Testis (tissue), 2 donors: ENCODE measurements at regions not wholly inside any gene's neighbourhood (a gene's known extent, or its start where the extent isn't known, plus 50 kb on each side); places are given as distances from the start of the nearest gene placed in this dataset.

Source experiments
- DNase-seq: peaks from one replicate; pipeline ENCODE4 v3.0.0-alpha.2; 2019
- H3K27ac ChIP-seq, 2 donors: fragments of 200-600 bp; sonication (generic); one replicate each; pipeline ENCODE4 v1.5.1; 2019
- H3K27me3 ChIP-seq: fragments of 200-600 bp; sonication (generic); one replicate; pipeline ENCODE4 v1.5.1; 2019
- H3K36me3 ChIP-seq: fragments of 200-600 bp; sonication (generic); one replicate; pipeline ENCODE4 v1.5.1; 2017; ENCODE audit warnings: low read depth; ENCODE audit errors: missing control alignments
- H3K4me1 ChIP-seq: fragments of 200-600 bp; sonication (generic); one replicate; pipeline ENCODE4 v1.5.1; 2019
- H3K4me3 ChIP-seq, 2 donors: fragments of 200-600 bp; sonication (generic); one replicate each; pipeline ENCODE4 v1.5.1; 2017 to 2019
- H3K9me3 ChIP-seq: fragments of 200-600 bp; sonication (generic); one replicate; pipeline ENCODE4 v1.5.1; 2017
- CTCF ChIP-seq, 3 experiments: fragments of 450-650 bp in 2 of 3; fragments of 200-600 bp in 1 of 3; sonication (generic) in 1 of 3; IDR thresholded peaks; one replicate each; pipeline ENCODE4 v1.5.1; 2016 to 2019; ENCODE audit warnings: antibody characterized with exemption in 3 of 3, mild to moderate bottlenecking in 2 of 3, moderate library complexity in 1 of 3
- POLR2A ChIP-seq: fragments of 450-650 bp; IDR thresholded peaks from one replicate; pipeline ENCODE4 v1.6.1; 2017; ENCODE audit warnings: antibody characterized with exemption, mild to moderate bottlenecking, moderate library complexity
- WGBS, 2 donors: methylation state at CpG; one replicate each; pipeline ENCODE4 v1.1.5; 2018; 5-methylcytosine and 5-hydroxymethylcytosine counted together
- intact Hi-C: fragments of 100-400 bp; cut with DNase I; formaldehyde crosslinking; loops from one replicate; pipeline ENCODE4 v1.15.1; 2023; ENCODE audit warnings: low total_unique reads

GRCh38 chr5:60448600-60448999 is 251.4 kb downstream of the DEPDC1B start:
- Histone ChIP-seq H3K27me3 (no peaks in the 10 kb centered on the region), H3K4me3 (no peak overlapping the region), H3K9me3 (no peaks in the 10 kb centered on the region), H3K36me3 (no peaks in the 10 kb centered on the region), H3K4me1 (no peaks in the 10 kb centered on the region), H3K27ac (no peak overlapping the region)
- no peak for DNase-seq
- TF ChIP-seq POLR2A (no peak), CTCF (IDR thresholded peaks at IDR 0.05) (no peak)
- intact Hi-C loops = no loop called here
- 83 to 86% methylated on average over 2 of the region's 2 CpGs for WGBS, 2 donors

GRCh38 chr5:60447488-60447920 is 252.5 kb downstream of the DEPDC1B start:
- H3K4me1 ChIP-seq = no peaks in the 10 kb centered on the region
- H3K4me3 ChIP-seq = no peak overlapping the region
- H3K9me3 ChIP-seq = no peaks in the 10 kb centered on the region
- no peaks in the 10 kb centered on the region for H3K36me3 ChIP-seq
- DNase-seq = no peak
- 75 to 78% methylated on average over 5 of the region's 5 CpGs for WGBS, 2 donors
- H3K27ac ChIP-seq = no peak overlapping the region
- no peaks in the 10 kb centered on the region for H3K27me3 ChIP-seq
- intact Hi-C loops = no loop called here
- no peak for TF ChIP-seq POLR2A
- TF ChIP-seq CTCF (IDR thresholded peaks at IDR 0.05) = no peak

DNA sequence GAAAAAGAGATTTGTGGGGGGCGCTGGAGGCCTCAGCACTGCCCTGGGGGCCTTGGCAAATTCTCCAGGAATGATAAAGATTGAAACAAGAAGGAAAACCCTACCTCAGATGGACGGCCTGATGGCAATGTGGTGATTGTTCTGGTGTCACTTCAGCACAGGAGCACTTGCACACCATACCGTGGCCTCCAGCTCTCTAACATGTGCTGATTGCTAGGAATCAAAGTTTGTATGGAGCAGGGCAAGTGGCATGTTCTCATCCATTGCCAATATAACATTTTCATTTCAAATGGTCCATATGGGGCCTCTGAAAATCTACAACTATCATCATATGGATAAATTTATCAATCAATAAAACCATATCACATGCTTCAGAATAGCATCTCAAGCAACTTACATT is 253.0 kb downstream of the DEPDC1B start:
- H3K27ac ChIP-seq = no peak overlapping the region
- TF ChIP-seq CTCF (IDR thresholded peaks at IDR 0.05) = no peak
- no peak for TF ChIP-seq POLR2A
- 78 to 91% methylated on average over 3 of the region's 3 CpGs for WGBS, 2 donors
- no peaks in the 10 kb centered on the region for H3K4me1 ChIP-seq
- H3K9me3 ChIP-seq = no peaks in the 10 kb centered on the region
- no peak overlapping the region for H3K4me3 ChIP-seq
- DNase-seq = no peak
- intact Hi-C loops = no loop called here
- no peaks in the 10 kb centered on the region for H3K36me3 ChIP-seq
- H3K27me3 ChIP-seq = no peaks in the 10 kb centered on the region

DNA sequence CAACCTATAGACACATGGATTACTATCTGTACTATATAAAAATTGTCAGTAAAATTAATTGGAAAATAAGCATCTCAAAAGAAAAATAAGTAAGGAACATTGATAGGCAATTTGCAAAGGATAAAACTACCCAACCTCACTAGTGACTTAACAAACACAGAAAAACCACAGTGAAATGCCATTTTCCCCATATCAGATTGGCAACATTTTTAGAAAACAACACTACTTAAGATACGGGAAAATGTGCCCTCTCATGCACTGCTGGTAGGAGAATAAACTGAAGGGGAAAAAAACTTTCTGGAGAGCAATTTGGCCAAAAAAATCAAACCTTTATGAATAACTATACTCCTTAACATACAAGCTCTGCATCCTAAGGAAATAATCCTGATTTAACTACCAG is 254.0 kb downstream of the DEPDC1B start:
- no peak for TF ChIP-seq CTCF (IDR thresholded peaks at IDR 0.05)
- TF ChIP-seq POLR2A = no peak
- no peaks in the 10 kb centered on the region for H3K36me3 ChIP-seq
- WGBS, 2 donors = 52 to 55% methylated on average over 1 of the region's 1 CpG
- no peak for DNase-seq
- H3K9me3 ChIP-seq = no peaks in the 10 kb centered on the region
- H3K4me3 ChIP-seq = no peak overlapping the region
- no peaks in the 10 kb centered on the region for H3K4me1 ChIP-seq
- H3K27me3 ChIP-seq = no peaks in the 10 kb centered on the region
- no peak overlapping the region for H3K27ac ChIP-seq
- intact Hi-C loops = no loop called here

GRCh38 chr5:60445427-60445826 is 254.5 kb downstream of the DEPDC1B start:
- Histone ChIP-seq H3K27ac (no peak overlapping the region), H3K9me3 (no peaks in the 10 kb centered on the region), H3K4me3 (no peak overlapping the region), H3K27me3 (no peaks in the 10 kb centered on the region), H3K4me1 (no peaks in the 10 kb centered on the region), H3K36me3 (no peaks in the 10 kb centered on the region)
- DNase-seq = no peak
- TF ChIP-seq POLR2A (no peak), CTCF (IDR thresholded peaks at IDR 0.05) (no peak)
- intact Hi-C loops = no loop called here
